Ovary (tissue), 7 donors: ENCODE measurements at regions not wholly inside any gene's neighbourhood (a gene's known extent, or its start where the extent isn't known, plus 50 kb on each side); places are given as distances from the start of the nearest gene placed in this dataset.

Experiments used
- DNase-seq, 5 donors: peaks; one replicate each; pipeline ENCODE4 v3.0.0-alpha.2; 2019 to 2020
- H3K27ac ChIP-seq, 2 donors: fragments of 200-600 bp; one replicate each; pipeline versions ENCODE4 v1.5.1 to v1.8.0; 2019 to 2022
- H3K27me3 ChIP-seq: fragments of 200-600 bp; one replicate; pipeline ENCODE4 v1.8.0; 2022
- H3K36me3 ChIP-seq: fragments of 200-600 bp; sonication (generic); one replicate; pipeline ENCODE4 v1.5.1; 2019
- H3K4me1 ChIP-seq: one replicate; pipeline ENCODE4 v1.8.1; 2013; ENCODE audit warnings: mild to moderate bottlenecking, moderate library complexity; ENCODE audit not compliant: insufficient read depth
- H3K4me3 ChIP-seq: fragments of 200-600 bp; sonication (generic); one replicate; pipeline ENCODE4 v1.5.1; 2017
- H3K9me3 ChIP-seq, 2 donors: fragments of 200-600 bp in 1 of 2; sonication (generic) in 1 of 2; one replicate each; pipeline versions ENCODE4 v1.5.1 to v1.8.1; 2013 to 2019; ENCODE audit warnings: mild to moderate bottlenecking in 1 of 2, moderate library complexity in 1 of 2
- EP300 ChIP-seq: sonication (generic); formaldehyde crosslinking; IDR thresholded peaks from one replicate; pipeline ENCODE4 v1.6.1; 2017; ENCODE audit warnings: antibody characterized with exemption
- POLR2A ChIP-seq: fragments of 450-650 bp; IDR thresholded peaks from one replicate; pipeline ENCODE4 v1.6.1; 2017; ENCODE audit warnings: antibody characterized with exemption, mild to moderate bottlenecking, moderate library complexity
- WGBS, 3 donors: extraction: QIAGEN DNeasy Blood & Tissue Kit in 1 of 3; methylation state at CpG; one replicate each; pipeline versions ENCODE4 v1.1.5 to v1.1.7; 2013 to 2017; 5-methylcytosine and 5-hydroxymethylcytosine counted together
- intact Hi-C, 4 donors: fragments of 100-400 bp; cut with DNase I; formaldehyde crosslinking; loops; one replicate each; pipeline versions ENCODE4 v1.11.0 to v1.15.1; 2022 to 2023
- TF ChIP-seq, protein P1 (sequence below), 3 donors: fragments of 450-650 bp in 2 of 3; fragments of 200-600 bp in 1 of 3; IDR thresholded peaks; one replicate each; pipeline versions ENCODE4 v1.5.1 to v1.8.0; 2016 to 2022; ENCODE audit warnings: antibody characterized with exemption in 3 of 3, mild to moderate bottlenecking in 1 of 3
- donor health status: DM: no; HTN: no; CAD: no; lungs with moderate emphysema.
- donor health status: DM: no; HTN: no; CAD: no.
- donor health status: Bipolar disorder and iron deficiency.
- donor health status: DM: no; HTN: no; CAD: no.
- donor health status: DM: yes; HTN: yes; CAD: no.

DNA sequence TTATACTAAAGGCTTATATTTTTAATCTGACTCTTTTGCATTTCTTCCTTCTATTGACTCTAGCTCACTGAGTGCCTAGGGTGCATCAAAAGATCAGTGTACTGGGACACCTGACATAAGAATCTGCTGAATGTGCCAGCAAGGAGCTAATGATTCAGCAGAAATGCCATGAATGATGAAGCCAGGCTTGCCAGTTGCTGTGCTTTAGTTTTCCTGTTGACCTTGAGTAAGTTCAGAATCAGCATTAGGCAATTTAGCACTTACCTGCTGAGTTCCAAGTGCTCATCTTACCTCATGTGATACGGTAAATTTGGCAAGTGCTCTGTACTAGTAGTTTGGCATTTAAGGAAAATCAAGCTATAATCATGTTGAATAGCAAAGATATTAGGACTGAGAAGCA is 523.2 kb upstream of the B3GALT2 start:
- no peak overlapping the region for H3K27ac ChIP-seq
- intact Hi-C loops = no loop called here
- no peaks in the 10 kb centered on the region for H3K4me1 ChIP-seq
- DNase-seq = no peak
- no peaks in the 10 kb centered on the region for H3K27me3 ChIP-seq
- H3K36me3 ChIP-seq = no peaks in the 10 kb centered on the region
- TF ChIP-seq EP300 = no peak
- TF ChIP-seq POLR2A = no peak
- TF ChIP-seq, protein P1, sequence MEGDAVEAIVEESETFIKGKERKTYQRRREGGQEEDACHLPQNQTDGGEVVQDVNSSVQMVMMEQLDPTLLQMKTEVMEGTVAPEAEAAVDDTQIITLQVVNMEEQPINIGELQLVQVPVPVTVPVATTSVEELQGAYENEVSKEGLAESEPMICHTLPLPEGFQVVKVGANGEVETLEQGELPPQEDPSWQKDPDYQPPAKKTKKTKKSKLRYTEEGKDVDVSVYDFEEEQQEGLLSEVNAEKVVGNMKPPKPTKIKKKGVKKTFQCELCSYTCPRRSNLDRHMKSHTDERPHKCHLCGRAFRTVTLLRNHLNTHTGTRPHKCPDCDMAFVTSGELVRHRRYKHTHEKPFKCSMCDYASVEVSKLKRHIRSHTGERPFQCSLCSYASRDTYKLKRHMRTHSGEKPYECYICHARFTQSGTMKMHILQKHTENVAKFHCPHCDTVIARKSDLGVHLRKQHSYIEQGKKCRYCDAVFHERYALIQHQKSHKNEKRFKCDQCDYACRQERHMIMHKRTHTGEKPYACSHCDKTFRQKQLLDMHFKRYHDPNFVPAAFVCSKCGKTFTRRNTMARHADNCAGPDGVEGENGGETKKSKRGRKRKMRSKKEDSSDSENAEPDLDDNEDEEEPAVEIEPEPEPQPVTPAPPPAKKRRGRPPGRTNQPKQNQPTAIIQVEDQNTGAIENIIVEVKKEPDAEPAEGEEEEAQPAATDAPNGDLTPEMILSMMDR (IDR thresholded peaks at IDR 0.05) = no peak
- no peak overlapping the region for H3K4me3 ChIP-seq
- 80 to 93% (median 83%) methylated on average over 1 of the region's 1 CpG for WGBS, 3 donors
- no peaks in the 10 kb centered on the region for H3K9me3 ChIP-seq

DNA sequence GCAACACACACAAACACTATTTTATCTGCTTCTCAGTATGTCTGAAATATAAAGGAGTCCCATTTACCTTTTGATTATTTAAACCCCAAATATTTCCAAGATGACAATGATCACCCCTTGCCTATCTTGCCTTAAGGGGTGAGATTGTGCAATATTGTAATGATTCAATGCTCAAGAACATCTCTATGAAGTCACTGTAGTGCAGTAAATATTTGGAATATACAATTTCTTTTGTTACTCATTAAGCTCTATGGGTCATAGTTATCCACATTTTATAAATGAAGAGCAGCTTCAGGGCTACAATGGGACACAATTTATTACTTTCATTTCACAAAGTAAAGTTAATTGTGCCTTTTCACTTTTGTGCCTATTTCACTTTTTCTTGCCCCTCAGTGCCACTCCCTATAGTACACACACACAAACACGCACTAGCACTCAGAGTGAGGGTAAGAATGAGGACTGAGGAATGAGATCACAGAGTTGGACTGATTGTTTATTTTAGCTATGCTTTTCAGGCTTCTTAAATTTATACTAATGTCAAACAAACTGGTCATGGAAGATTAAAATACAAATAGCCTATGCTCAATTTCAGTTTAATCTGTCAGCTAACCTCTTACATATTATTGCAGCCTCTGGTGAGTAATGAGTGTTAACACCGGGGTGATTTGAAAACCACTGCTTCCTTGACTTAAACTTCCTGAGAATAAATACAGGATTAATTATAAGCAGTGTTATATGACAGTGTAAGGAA is 521.0 kb upstream of the B3GALT2 start:
- no peak overlapping the region for H3K27ac ChIP-seq
- WGBS, 3 donors = 70 to 85% (median 73%) methylated on average over 2 of the region's 2 CpGs

DNA sequence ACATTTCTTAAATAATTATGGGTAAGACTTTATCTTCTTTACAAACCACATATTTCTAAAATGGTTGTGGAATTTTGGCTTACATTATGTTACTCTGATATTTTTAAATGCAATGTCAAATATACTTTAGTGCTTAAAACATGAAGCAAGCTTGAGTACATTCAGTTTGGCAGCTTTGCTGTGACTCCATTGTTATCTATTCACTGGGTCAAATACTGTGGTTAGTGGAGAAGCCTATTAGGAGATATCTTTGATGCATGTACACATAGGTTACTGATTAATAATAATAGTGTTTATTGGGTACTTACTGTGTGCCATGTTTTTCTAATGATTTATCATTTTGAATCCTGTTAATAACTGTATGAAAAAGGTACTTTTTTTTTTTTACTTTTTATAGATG is 520.4 kb upstream of the B3GALT2 start:
- TF ChIP-seq EP300 = no peak
- no peak for TF ChIP-seq POLR2A
- TF ChIP-seq, protein P1 (IDR thresholded peaks at IDR 0.05) = no peak
- no peak for DNase-seq
- Histone ChIP-seq H3K36me3 (no peaks in the 10 kb centered on the region), H3K9me3 (no peaks in the 10 kb centered on the region), H3K27ac (no peak overlapping the region), H3K4me1 (no peaks in the 10 kb centered on the region), H3K4me3 (no peak overlapping the region), H3K27me3 (no peaks in the 10 kb centered on the region)
- intact Hi-C loops = no loop called here

More for the DNA sequence above, 521.0 kb upstream of the B3GALT2 start:
- TF ChIP-seq EP300 (no peak), POLR2A (no peak)
- TF ChIP-seq, protein P1 (IDR thresholded peaks at IDR 0.05) = no peak
- H3K27me3 ChIP-seq = no peaks in the 10 kb centered on the region
- no peak overlapping the region for H3K4me3 ChIP-seq
- H3K36me3 ChIP-seq = no peaks in the 10 kb centered on the region
- no peaks in the 10 kb centered on the region for H3K4me1 ChIP-seq
- no peaks in the 10 kb centered on the region for H3K9me3 ChIP-seq
- DNase-seq = no peak
- intact Hi-C loops = no loop called here

DNA sequence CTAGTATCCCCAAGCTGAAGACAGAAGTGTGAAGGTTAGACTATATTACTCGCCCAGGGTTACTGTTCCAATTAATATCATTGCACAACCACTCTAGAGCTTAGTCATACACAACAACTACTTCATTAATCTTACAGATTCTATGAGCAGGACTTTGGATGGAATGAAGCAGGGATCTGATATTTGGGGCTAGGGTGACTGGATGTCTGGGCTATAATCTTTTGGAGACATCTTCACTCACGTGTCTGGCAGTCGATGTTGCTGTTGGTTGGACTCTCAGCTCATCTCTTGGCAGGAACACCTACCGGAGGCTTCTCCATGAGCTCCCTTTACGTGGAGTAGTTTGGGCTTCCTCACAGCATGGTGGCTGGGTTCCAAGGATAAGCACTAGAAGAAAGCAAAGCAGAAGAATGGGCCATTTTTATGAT is 519.2 kb upstream of the B3GALT2 start:
- DNase-seq = no peak
- TF ChIP-seq EP300 = no peak
- TF ChIP-seq POLR2A = no peak
- TF ChIP-seq, protein P1 (IDR thresholded peaks at IDR 0.05) = no peak
- intact Hi-C loops = no loop called here
- WGBS, 3 donors = 93 to 95% (median 94%) methylated on average over 5 of the region's 5 CpGs
- H3K4me3 ChIP-seq = no peak overlapping the region
- H3K9me3 ChIP-seq = no peaks in the 10 kb centered on the region
- no peaks in the 10 kb centered on the region for H3K4me1 ChIP-seq
- no peaks in the 10 kb centered on the region for H3K36me3 ChIP-seq
- no peak overlapping the region for H3K27ac ChIP-seq
- no peaks in the 10 kb centered on the region for H3K27me3 ChIP-seq
